ENCODE measurements at regions not wholly inside any gene's neighbourhood (a gene's known extent, or its start where the extent isn't known, plus 50 kb on each side); places are given as distances from the start of the nearest gene placed in this dataset.

DNA sequence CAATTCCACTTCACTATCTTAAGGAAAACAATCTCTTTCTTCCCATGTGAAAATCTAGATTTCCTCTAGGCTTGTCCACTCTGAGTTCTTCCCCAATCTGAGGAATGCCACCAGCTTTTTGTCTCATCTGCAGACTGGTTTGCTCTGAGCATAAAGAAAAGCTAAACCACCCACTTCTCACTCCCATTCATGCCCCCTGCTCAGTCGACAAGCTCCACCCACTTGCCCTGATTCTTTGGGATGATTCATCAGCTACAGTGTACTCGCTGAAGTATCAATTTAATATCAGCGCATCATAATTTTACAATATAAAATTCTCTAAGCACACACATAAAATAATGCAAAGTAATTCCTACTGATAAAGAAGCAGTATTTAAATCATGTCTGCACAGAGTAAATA is 209.1 kb downstream of the GRIN2B start:
- FAIRE-seq, result no peak

DNA sequence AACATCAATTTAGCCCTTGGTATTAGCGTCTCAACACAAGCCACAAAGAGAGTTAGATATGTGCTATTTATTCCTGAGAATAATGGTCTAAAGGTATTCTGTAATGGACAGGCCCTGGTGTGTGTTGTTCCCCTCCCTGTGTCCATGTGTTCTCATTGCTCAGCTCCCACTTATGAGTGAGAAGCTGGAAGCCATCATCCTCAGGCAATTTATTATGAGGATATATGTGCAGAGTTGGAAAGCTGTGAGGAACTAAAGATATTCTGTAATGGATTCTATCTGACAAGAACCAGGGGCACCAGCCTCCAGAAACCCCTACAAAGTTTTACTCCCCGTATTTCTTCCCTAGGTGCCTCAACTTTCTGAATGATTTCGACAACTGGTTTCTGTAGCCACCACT is 210.8 kb downstream of the GRIN2B start:
- DNase-seq (ENCODE audit: extremely low spot score, insufficient read length, low read depth) (no peak), FAIRE-seq (no peak)

More for the DNA sequence above, 209.1 kb downstream of the GRIN2B start:
- DNase-seq (ENCODE audit: extremely low spot score, insufficient read length, low read depth), result no peak

DNA sequence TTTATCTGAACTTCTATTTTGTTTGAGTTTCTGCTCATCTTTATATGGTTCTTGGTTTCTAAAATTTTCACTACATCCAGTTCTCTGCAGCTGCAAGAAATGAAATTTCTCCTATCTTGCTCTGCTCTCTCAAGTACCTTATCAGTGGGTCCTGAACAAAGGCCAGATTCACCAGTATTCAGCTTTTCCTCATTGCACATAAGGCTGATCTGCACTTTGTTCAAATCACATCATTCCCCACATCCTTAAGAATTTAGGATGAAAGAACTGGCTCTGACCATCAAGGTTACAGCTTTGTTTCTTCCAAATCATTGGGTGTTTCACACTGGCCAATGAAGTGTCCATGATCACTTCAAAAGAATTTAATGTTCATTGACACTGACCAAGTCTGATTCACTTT is 211.4 kb downstream of the GRIN2B start:
- no peak for FAIRE-seq

DNA sequence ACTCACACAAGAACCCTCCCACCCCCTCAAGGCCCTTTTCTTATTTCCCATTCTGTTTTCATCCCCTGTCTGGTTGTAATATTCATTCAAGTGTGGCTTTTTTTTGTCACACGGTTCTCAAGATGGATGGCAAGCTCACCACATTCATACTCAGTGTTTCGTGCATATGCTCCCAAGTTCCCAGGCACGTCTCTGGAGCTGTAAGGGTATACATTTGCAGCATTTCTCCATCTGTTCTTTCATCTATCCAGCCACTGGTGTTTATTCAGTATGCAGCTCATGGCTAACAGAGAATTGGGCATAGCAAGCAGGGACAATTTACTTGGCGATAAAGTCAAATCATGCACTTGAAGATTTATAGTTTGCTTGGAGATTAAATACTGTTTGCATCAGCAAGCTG is 212.1 kb downstream of the GRIN2B start:
- DNase-seq (ENCODE audit: extremely low spot score, insufficient read length, low read depth) (no peak), FAIRE-seq (no peak)

More for the DNA sequence above, 211.4 kb downstream of the GRIN2B start:
- DNase-seq (ENCODE audit: extremely low spot score, insufficient read length, low read depth), result no peak

DNA sequence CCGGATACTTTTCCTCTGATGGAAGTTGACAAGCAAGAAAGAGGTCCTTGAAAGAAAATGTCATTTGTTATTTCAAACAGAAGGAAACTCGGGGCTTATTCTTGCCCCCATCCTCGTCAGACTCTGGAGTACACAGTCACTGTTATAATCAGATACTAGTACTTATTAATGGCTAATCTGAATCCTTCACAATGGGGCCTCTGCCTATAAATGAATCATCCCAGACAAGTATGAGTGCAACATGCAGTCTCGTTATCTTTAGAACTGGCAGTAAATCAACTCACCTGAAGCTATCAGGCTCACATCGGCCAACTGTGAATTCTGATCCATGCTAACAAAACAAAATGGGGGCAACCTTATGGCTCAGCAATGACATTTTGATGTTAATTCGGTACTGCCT is 216.7 kb downstream of the GRIN2B start:
- no peak for FAIRE-seq
- no peak for DNase-seq (ENCODE audit: extremely low spot score, insufficient read length, low read depth)

DNA sequence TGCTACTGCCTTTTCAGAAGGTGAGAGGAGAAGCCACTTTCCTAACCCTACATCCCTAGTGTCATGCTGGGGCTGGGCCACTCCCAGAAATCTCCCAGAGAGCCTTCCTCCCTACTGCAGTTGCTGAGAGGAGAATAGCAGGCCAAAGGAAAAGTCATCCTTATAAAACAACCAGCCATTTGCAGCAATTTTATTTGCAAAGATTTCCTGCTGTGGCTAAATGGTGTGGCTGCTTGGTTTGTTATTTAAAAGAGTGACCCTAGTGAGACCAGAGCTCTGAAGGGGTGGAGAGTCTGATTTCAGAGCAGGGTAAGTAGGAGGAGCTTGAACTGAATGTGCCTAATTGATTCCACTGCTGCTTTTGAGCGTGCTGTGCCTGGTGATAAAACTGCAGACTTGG is 232.0 kb downstream of the GRIN2B start:
- no peak for DNase-seq (ENCODE audit: extremely low spot score, insufficient read length, low read depth)
- no peak for FAIRE-seq

DNA sequence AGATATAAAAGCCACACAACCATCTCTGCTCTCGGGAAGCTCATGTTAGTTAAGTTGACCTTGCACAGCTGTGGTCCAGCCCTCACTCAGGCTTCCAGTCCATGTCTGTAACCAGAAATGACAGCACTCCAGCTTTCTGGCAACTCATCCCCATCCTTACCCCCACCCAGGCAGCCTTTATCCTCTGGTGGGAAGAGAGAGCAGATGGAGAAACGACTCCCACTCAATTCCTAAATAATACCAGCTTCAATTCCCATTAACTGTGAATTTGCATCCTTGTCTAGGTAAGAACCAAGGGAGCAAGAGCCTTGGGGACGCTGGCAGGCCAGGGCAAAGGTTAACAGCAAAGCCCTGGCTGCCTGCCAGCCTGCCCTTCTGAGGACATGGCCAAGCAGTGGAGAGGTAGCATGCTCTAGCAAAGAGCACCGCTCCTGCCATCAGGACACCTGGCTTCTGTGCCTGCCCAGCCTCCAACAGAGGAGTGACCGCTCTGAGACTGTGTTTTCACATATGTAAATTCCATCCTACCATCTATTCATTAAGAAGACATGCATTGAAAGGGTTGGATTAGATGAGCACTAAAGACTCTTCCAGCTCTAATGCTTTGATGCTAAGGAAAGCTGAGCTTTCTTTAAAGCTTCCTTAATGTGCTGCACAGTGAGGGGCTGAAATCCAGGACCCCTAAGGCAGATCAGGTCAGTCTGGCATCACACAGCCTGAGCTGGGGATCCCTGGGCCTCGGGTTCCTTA is 236.1 kb downstream of the GRIN2B start:
- DNase-seq (ENCODE audit: extremely low spot score, insufficient read length, low read depth), result no peak
- FAIRE-seq, result no peak

DNA sequence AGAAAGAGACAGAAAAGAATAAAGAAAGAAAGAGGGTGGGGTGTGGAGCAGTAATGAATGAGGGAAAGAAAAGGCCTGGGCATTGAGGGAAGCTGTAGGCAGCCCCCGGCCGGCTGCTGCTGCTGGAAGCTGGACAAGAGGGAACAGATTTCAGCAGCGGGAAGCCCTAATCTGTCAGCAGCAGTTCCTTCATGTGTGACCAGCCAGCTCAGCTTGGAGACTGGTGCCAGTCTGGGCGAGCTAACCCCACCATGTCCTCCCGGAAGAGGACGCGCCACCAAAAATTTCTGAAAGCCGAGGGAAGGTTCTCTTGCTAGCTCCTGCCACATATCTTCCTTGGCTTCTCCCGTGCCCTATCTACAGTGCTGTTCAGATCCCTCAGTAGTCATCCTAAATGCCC is 236.8 kb downstream of the GRIN2B start:
- FAIRE-seq (no peak), DNase-seq (ENCODE audit: extremely low spot score, insufficient read length, low read depth) (no peak)

DNA sequence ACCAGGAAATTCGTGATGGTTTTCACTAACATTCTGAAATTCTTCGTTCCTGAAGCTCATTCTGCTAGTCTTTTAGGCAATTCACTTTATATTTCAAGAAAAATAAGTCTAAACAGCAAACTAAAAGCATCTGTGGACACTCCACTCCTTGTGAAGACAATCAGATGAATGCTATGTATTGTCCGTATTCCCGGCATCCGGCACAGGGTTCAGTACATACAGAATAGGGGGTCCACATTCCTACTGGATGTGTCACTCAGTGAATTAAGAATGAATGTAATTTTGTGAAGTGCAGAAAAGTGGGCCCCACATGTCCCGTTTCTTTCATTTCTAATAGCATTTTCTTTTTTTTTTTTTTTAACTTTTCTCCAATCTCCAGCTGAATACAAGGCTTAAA is 241.3 kb downstream of the GRIN2B start:
- FAIRE-seq, result no peak
- no peak for DNase-seq (ENCODE audit: extremely low spot score, insufficient read length, low read depth)

DNA sequence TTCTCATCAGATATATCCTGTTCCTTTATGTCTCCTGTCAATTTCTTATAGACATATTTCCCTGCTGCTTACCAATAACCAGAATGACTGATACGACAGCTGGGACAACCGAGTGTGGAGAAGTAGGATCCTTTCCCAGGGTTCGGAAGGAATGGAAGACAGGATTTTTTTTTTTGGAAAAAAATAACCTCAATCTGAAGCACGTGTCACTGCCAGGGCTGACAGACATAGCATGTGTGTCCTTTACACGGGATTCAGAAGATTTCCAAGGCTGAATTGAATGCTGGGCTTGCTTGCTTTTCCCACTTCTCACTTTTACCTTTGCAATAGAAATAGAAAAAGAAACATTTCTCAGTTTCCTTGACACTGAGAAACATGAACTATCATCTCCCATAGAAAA is 245.7 kb downstream of the GRIN2B start:
- FAIRE-seq (no peak), DNase-seq (ENCODE audit: extremely low spot score, insufficient read length, low read depth) (no peak)

DNA sequence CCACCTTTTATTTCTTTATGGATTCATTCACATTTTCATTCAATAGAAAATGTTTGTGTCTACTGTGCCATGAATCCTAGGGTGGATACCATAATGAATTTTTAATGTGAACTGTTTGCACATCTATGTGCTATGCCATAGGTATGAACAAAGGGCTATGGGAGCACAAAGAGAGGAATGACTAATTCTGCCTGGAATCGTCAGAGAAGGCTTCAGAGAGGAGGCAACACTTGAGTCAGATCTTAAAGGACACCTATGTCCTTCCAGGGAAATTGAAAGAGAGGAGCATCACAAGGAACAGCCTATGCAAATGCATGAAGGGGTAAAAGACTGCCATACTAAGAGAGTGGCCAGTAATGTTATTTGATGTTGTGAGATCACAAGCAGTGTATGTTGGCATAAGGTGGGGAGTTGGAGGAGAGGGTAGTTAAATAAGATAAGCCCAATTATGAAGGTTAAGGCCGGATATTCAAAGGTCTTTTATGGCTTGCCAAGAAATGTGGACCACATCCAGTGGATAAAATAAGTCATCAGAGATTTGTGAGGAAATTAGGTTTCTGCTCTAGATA is 246.7 kb downstream of the GRIN2B start:
- DNase-seq (ENCODE audit: extremely low spot score, insufficient read length, low read depth) (no peak), FAIRE-seq (no peak)

DNA sequence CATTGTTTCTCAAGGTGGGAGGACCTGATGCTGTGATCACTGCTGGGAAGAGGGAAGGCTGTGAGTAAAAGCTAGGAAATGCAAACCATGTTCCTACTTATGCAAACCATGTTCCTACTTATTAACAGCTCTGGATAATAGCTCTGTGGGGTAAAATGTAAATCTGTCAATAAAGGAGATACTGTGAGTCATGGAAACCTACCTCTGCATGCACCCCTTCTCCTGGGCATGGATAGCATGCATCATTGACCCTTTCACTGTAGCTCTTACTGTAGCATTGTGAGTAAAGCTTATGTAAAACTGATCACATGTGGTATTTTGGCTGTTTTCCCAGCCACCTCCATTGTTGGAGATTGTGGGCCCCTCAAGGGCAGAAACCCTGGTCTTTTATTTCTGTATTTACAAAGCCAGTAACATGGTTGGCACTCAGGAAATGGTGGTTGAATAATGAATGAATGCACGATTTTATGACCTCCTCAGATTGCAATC is 253.7 kb downstream of the GRIN2B start:
- no peak for FAIRE-seq
- no peak for DNase-seq (ENCODE audit: extremely low spot score, insufficient read length, low read depth)

DNA sequence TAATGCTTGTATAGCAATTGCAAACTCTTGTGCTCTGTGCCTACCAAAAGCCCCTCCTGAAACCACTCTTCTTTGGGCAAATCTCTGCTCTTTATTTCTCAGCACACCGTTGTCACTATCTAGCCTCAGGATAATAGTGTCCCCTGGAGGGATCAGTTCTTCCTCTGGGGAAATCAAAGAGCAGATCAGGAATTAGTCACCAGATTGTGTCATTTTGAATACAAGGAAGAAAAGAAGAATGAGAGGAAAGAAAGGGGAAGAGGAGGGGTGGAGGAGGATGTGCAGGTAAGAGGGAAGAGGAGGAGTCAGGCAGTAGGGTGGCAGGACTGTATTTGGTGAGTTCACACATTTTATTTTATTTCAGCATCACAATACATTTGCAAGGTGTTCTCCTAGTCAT is 256.4 kb downstream of the GRIN2B start:
- DNase-seq (ENCODE audit: extremely low spot score, insufficient read length, low read depth), result no peak
- FAIRE-seq, result no peak

DNA sequence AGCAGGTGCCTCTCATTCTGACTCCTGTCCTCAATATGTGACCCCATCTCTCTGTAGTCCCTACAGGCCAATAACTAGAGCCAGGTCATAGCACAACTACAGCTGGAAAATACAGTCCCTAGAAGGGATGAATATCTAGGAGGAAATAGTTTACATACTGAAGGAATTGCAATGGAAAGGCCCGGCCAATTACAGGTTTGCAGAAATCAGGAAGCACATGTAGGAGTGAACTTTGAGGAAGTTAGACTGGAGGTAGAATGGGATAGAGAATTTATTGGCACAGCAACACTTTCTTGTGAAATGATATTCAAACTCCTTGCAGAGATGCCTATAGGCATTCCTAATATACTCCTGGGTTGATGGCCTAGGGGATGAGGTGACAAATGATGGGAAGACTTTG is 257.3 kb downstream of the GRIN2B start:
- DNase-seq (ENCODE audit: extremely low spot score, insufficient read length, low read depth), result no peak
- FAIRE-seq, result no peak

DNA sequence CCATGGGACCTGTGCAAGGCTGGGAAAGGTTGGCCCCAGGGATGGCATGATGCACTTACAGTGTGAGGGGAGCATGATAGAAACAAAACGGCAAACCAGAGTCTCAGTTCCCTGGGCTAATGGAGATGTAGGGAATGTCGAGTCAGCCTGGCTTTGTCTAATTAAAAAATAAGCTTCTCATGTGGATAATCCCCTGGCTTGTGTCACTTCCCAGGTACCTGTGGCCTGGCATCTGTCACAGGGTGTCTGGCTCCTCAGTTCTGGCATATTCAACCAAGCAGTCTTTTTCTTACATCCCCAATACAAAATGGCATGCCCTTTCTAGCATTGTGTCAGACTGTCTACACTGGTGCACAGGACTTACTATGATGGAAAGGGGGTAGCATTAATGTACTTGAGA is 261.4 kb downstream of the GRIN2B start:
- DNase-seq (ENCODE audit: extremely low spot score, insufficient read length, low read depth) (no peak), FAIRE-seq (no peak)

DNA sequence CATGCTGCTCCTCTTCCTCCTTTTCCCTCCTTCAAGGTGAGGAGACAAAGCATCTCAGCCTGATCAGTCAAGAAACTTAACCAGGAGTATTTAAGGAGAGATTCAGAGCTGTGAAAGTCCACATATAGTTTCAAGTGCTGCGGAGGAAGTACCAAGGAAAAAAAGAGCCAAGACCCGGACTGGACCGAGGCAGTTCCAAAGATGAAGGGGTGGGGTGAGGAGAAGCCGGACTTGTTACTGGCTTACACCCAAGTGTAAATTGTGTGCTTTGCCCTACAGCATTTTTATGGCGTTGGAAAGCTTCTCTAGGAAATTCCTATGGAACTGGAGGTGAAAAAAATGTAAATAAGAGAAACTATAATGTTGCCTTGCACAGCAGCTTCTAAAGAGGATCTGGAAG is 263.1 kb downstream of the GRIN2B start:
- DNase-seq (ENCODE audit: extremely low spot score, insufficient read length, low read depth) (no peak), FAIRE-seq (no peak)

DNA sequence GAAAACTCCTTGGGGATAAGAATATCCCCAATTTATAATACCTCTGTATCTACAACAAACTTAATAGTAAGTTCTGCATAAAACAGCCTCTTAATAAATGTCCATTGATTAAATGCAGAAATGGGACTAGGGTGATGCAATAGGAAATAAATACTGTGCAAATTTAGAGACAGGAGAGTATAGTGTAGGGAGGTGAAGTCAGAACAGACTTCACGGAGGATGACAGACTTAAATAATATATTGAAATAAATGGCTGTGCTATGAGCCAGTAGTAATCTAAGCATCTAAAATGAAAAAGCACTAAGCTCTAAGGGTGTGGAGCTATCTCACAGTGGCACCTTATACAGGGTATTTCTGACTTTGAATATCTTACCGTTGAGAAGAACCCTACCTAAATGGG is 265.3 kb downstream of the GRIN2B start:
- DNase-seq (ENCODE audit: extremely low spot score, insufficient read length, low read depth) (no peak), FAIRE-seq (no peak)

DNA sequence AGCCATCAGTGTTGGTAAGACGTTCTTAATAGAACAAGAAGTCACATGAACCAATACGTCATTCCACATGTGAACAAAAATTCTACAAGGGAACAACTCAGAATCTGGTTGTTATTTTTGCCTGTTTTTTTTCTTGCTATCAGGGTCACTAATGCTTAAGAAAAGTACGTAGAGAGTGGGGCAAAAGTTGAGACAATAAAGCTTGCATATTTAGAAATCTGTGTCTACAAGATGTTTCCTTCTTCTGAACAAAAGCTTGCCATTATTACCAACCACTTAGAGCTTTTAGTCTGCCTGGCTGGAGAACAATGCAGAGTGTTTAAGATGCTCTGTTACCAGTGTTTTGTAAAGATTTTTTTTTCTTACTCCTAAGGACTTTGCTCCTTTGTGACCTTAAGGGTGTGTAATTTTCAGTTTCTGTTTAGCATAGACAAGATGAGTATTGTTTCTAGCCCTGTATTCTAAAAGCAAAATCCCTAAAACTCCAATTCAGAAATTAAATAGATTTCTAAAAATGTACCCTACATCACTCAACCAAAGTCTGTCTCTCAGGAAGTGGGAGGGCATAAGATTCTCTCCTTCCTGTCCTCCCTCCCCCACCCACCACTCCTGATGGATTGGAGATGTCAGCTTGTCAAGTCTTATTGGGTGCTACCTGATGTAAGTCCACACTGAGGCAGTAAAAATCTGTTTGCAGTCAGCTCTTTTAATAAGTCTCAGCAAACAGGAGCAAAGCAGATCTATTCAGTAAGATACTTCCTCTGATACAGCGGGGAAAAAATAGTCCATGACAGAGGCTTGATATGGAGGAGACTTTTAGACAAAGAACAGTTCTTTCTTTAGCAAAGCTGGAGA is 267.6 kb downstream of the GRIN2B start:
- FAIRE-seq, result no peak

DNA sequence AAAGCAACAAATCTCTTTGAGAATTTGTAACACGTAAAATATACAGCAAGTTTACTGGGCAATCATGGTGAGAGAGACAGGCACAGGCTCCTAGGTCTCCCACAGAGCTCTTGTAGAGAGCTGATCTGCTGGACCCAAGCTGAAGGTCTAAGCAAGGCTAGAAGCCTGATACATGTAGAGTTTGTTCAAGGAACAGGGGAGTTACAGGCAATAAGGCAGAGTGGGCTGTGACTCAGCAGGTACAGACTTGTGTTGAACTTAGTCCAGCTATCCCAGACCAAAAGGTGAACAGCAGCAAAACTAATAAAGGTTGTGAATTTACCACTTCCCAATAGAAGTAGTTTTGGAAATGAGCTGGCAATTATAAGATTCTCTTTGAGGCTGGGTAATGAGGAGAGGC is 273.6 kb downstream of the GRIN2B start:
- DNase-seq (ENCODE audit: extremely low spot score, insufficient read length, low read depth) (no peak), FAIRE-seq (no peak)

More for the DNA sequence above, 267.6 kb downstream of the GRIN2B start:
- no peak for DNase-seq (ENCODE audit: extremely low spot score, insufficient read length, low read depth)

DNA sequence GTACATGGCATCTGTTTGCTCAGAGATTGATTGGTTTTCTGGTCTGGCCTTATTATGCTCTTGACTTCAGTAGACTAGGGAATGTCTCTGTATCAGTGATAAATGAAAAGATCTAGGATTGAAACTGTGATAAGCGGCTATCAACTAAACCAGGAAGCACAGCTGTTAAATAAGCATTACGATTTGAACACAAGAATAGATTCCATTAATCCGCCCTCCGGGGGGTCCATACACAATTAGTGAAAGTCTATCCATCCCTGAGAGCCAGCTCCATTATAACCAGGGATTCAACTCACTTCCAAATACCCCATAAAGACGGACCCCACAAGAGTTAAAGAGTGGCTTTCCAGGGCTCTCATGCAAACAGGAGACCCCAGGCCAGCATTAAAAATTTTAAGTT is 279.0 kb downstream of the GRIN2B start:
- DNase-seq (ENCODE audit: extremely low spot score, insufficient read length, low read depth) (no peak), FAIRE-seq (no peak)

DNA sequence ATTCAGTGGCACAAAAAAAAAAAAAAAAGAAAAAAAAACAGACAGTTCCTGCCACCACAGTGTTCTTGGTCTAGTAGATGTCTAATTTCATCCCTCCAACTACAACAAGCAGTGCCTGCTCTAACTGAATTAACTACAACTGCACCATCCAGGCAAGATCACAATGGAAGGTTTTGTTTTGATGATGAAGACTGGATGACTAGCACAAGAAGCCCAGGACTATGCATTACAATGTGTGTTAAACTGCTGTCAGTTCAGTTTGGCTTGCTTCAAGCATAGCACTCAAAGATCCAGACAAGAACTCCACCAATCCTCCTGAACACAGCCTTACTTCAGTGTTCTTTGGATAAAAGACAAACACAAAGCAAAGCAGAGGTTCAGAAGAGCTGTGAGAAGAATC is 279.9 kb downstream of the GRIN2B start:
- FAIRE-seq, result no peak

More for the DNA sequence above, 279.9 kb downstream of the GRIN2B start:
- DNase-seq (ENCODE audit: extremely low spot score, insufficient read length, low read depth), result no peak

Measured in GM18507 (cell line).